GM21737 (cell line): ENCODE measurements at regions not wholly inside any gene's neighbourhood (a gene's known extent, or its start where the extent isn't known, plus 50 kb on each side); places are given as distances from the start of the nearest gene placed in this dataset.

Experiments used
- ATAC-seq: cut with Tn5 transposase; IDR thresholded peaks from one replicate; pipeline ENCODE4 v1.9.1; 2021; ENCODE audit warnings: mild to moderate bottlenecking, moderate library complexity; ENCODE audit not compliant: unreplicated experiment

- ATAC-seq: no peak
These were observed 222.4 kb upstream of the CNR1 start for GRCh38 chr6:88388589-88388988.

- no peak for ATAC-seq
These were observed 220.0 kb upstream of the CNR1 start for GRCh38 chr6:88386167-88386566.

- ATAC-seq: no peak
These were observed 217.0 kb upstream of the CNR1 start for GRCh38 chr6:88383183-88383582.

- ATAC-seq: no peak
These were observed 215.1 kb upstream of the CNR1 start for GRCh38 chr6:88381289-88381642.

- no peak for ATAC-seq
These were observed 214.6 kb upstream of the CNR1 start for GRCh38 chr6:88380618-88381288.

- no peak for ATAC-seq
These were observed 213.9 kb upstream of the CNR1 start for GRCh38 chr6:88380083-88380482.

- ATAC-seq: no peak
These were observed 212.5 kb upstream of the CNR1 start for GRCh38 chr6:88378639-88379038.

- ATAC-seq: no peak
These were observed 211.9 kb upstream of the CNR1 start for GRCh38 chr6:88377976-88378568.

GRCh38 chr6:88376768-88377387, 210.7 kb upstream of the CNR1 start:
- ATAC-seq: no peak

- no peak for ATAC-seq
These were observed 210.1 kb upstream of the CNR1 start for GRCh38 chr6:88376197-88376596.

GRCh38 chr6:88374553-88374952, 208.4 kb upstream of the CNR1 start:
- no peak for ATAC-seq

- no peak for ATAC-seq
These were observed 205.3 kb upstream of the CNR1 start for GRCh38 chr6:88371480-88371879.

GRCh38 chr6:88370127-88370710, 204.1 kb upstream of the CNR1 start:
- no peak for ATAC-seq

- ATAC-seq: no peak
These were observed 203.1 kb upstream of the CNR1 start for GRCh38 chr6:88369262-88369661.

GRCh38 chr6:88368071-88368787, 202.1 kb upstream of the CNR1 start:
- no peak for ATAC-seq

GRCh38 chr6:88367248-88367647, 201.1 kb upstream of the CNR1 start:
- no peak for ATAC-seq

GRCh38 chr6:88366672-88367071, 200.5 kb upstream of the CNR1 start:
- no peak for ATAC-seq

- ATAC-seq: no peak
These were observed 199.5 kb upstream of the CNR1 start for GRCh38 chr6:88365656-88366055.

- ATAC-seq: no peak
These were observed 199.1 kb upstream of the CNR1 start for GRCh38 chr6:88365230-88365629.

GRCh38 chr6:88361754-88362153, 195.6 kb upstream of the CNR1 start:
- no peak for ATAC-seq

GRCh38 chr6:88361298-88361697, 195.2 kb upstream of the CNR1 start:
- ATAC-seq: no peak
